Stimulated activated naive CD8-positive, alpha-beta T cell treated with anti-CD3 and anti-CD28 coated beads, Interleukin-15, amount 100 ng/mL, for 72 hours (primary cell): ENCODE measurements at regions not wholly inside any gene's neighbourhood (a gene's known extent, or its start where the extent isn't known, plus 50 kb on each side); places are given as distances from the start of the nearest gene placed in this dataset.
A peak's percentile ranks its signal among the peaks of the same experiment; 100 is the strongest.

Experiments used
- ATAC-seq: fragments of 150-1000 bp; cut with Tn5 transposase; 2 replicates; pipeline ENCODE4 v1.10.0; 2021; ENCODE audit warnings: mild to moderate bottlenecking, moderate library complexity
- DNase-seq, 2 donors: peaks; one replicate each; pipeline ENCODE4 v3.0.0; 2021 to 2022
- H3K27ac Mint-ChIP-seq, 2 donors: one replicate each; pipeline ENCODE4 v1.8.0; 2022; ENCODE audit warnings: mild to moderate bottlenecking in 2 of 2, mixed read lengths in 2 of 2, moderate library complexity in 2 of 2
- H3K27me3 Mint-ChIP-seq: one replicate; pipeline ENCODE4 v1.8.0; 2022; ENCODE audit warnings: mixed read lengths
- H3K4me1 Mint-ChIP-seq: one replicate; pipeline ENCODE4 v1.8.0; 2022; ENCODE audit warnings: mild to moderate bottlenecking, mixed read lengths
- H3K4me3 Mint-ChIP-seq, 2 donors: one replicate each; pipeline ENCODE4 v1.8.0; 2022; ENCODE audit warnings: mild to moderate bottlenecking in 2 of 2, mixed read lengths in 2 of 2, moderate library complexity in 1 of 2
- H3K9me3 Mint-ChIP-seq, 2 donors: one replicate each; pipeline ENCODE4 v1.8.0; 2022; ENCODE audit warnings: mixed read lengths in 2 of 2

GRCh38 chr11:109911488-109911887 is 181.7 kb upstream of the ZC3H12C start:
- Mint-ChIP-seq H3K4me1 (no peaks in the 10 kb centered on the region), H3K4me3 (no peak overlapping the region), H3K27me3 (peaks cover 11% of the 10 kb centered on the region), H3K27ac (no peak overlapping the region), H3K9me3 (peaks cover 0 to 7% of the 10 kb centered on the region in 2 donors)
- ATAC-seq: no peak
- DNase-seq: no peak

GRCh38 chr11:109914038-109914437 is 179.2 kb upstream of the ZC3H12C start:
- H3K27ac Mint-ChIP-seq: no peak overlapping the region
- no peak overlapping the region for H3K4me3 Mint-ChIP-seq
- DNase-seq: no peak
- no peak for ATAC-seq
- H3K4me1 Mint-ChIP-seq: no peaks in the 10 kb centered on the region
- no peaks in the 10 kb centered on the region for H3K27me3 Mint-ChIP-seq
- H3K9me3 Mint-ChIP-seq: peaks cover 0 to 12% of the 10 kb centered on the region in 2 donors

DNA sequence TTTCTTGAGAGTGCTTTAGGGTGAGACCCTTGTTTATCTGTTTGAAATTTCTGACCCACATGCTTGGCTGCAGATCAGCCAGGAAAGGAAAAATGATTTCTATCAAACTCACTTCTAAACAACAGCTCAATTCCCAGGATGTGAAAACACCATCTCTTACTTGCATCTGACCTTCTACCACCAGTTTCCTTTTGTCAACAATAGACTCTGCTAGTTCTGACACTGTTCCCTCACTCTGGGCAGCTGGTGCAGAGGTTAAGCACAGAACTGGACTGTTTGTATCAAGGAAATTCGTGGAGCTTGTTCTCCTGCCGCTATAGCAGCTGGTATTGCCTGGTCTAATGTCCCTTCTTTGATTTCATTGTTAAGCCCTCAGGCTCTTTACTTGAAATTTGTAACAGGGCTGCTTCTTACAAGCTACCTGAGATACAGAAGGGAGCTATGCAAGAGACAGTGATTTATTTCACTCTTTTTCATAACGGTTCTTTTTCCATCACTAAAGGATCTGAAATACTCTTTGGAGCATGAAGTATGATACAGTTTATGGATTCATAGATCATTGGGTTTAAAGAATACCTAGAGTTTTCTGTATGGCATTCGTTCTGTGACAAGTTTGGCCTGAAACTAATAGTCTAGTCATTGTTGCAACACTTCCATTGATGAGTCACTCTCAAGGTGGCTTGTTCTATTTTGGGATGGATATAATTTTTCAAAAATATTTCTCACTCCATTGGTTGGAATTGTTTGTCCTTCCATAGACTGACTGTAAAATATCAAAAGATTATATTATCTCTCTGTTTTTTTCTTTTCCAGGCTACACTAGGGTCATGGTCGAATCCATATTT is 178.2 kb upstream of the ZC3H12C start:
- Mint-ChIP-seq H3K27ac (no peak overlapping the region), H3K27me3 (no peaks in the 10 kb centered on the region), H3K4me3 (no peak overlapping the region), H3K9me3 (peaks cover 0 to 12% of the 10 kb centered on the region in 2 donors), H3K4me1 (no peaks in the 10 kb centered on the region)
- DNase-seq (no peak), ATAC-seq (no peak)

DNA sequence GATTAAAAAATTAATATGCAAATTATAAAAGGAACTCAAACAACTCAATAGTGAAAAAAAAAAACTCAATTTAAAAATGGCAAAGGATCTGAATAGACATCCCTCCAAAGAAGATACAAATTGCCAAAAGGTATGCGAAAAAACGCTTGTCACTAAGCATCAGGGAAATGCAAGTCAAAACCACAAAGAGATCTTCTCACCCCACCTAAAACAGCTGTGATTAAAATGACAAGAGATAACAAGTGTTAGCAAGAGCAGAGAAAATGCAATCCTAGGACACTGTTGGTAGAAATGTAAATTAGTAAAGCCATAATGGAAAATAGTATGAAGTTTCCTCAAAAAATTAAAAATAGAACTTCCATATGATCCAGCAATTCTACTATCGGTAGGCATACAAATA is 166.3 kb upstream of the ZC3H12C start:
- Mint-ChIP-seq H3K4me3 (no peak overlapping the region), H3K27ac (no peak overlapping the region), H3K27me3 (no peaks in the 10 kb centered on the region), H3K4me1 (no peaks in the 10 kb centered on the region), H3K9me3 (peaks cover 0 to 7% of the 10 kb centered on the region in 2 donors)
- ATAC-seq (no peak), DNase-seq (no peak)

GRCh38 chr11:109929308-109929707 is 163.9 kb upstream of the ZC3H12C start:
- no peak for ATAC-seq
- DNase-seq: no peak
- no peak overlapping the region for H3K27ac Mint-ChIP-seq
- no peaks in the 10 kb centered on the region for H3K27me3 Mint-ChIP-seq
- H3K4me3 Mint-ChIP-seq: no peak overlapping the region
- no peaks in the 10 kb centered on the region for H3K9me3 Mint-ChIP-seq
- H3K4me1 Mint-ChIP-seq: no peaks in the 10 kb centered on the region

DNA sequence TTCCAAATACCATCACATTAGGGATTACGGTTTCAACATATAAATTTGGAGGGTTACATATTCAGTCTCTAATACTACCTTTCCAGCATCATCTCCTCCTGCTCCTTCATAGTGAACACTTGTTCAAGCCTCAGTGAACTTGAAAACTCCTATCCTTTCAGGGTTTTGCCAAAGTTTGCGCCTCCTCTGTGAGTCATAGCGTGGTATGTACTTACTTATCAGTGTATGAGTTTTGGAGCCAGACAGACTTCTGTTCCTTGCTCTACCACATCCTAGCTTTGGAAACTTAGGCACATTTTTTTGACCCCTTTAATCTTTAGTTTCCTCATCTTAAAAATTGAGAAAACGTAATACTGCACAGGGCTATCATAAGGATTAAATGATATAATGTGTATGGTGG is 160.1 kb upstream of the ZC3H12C start:
- no peak overlapping the region for H3K4me3 Mint-ChIP-seq
- H3K27ac Mint-ChIP-seq: no peak overlapping the region
- H3K27me3 Mint-ChIP-seq: no peaks in the 10 kb centered on the region
- no peak for ATAC-seq
- H3K9me3 Mint-ChIP-seq: no peaks in the 10 kb centered on the region
- H3K4me1 Mint-ChIP-seq: no peaks in the 10 kb centered on the region
- no peak for DNase-seq

DNA sequence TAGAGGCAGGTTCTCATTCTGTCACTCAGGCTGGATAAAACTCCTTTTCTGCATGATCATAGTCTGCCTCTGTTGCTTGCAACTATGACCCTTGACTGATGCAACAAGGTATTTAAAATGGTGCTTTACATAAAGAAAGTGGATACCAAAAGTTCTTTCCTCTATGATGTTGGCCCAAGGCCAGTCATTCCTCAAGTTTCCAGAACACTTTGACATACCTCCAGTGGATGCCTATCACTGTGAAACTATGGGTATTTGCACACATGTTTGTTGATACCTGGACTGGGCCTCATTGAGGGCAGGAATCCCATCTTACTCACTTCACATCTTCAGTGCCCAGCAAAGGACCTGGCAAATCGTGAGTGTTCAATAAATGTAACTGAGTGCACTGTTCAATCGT is 159.0 kb upstream of the ZC3H12C start:
- no peaks in the 10 kb centered on the region for H3K9me3 Mint-ChIP-seq
- ATAC-seq (no peak), DNase-seq (no peak)
- no peak overlapping the region for H3K4me3 Mint-ChIP-seq
- no peaks in the 10 kb centered on the region for H3K4me1 Mint-ChIP-seq
- no peaks in the 10 kb centered on the region for H3K27me3 Mint-ChIP-seq
- H3K27ac Mint-ChIP-seq: no peak overlapping the region

DNA sequence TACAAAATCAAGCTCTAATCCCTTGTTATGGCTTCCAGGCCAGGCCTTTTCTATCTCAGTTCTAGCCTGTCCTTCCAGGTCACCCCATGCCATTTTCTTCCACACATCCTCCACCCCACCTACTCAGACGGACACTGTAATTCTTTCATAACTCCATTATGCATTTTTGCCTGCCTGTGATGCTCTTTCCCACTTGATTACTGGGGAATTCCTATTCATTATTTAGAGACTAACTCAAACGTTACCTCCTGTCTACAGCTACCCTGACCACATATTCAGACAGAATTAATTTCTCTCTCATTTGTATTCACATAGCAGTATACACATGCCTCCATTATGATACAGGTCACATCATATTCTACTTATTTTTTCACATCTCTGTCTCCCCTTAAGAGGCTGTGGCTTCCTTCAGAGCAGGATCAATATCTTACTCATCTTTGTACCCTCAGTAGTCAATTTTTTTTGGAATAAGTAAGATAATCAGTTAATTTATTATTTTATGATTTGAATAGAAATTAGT is 156.5 kb upstream of the ZC3H12C start:
- Mint-ChIP-seq H3K27ac (no peak overlapping the region), H3K27me3 (peaks cover 7% of the 10 kb centered on the region), H3K4me3 (no peak overlapping the region), H3K9me3 (no peaks in the 10 kb centered on the region), H3K4me1 (no peaks in the 10 kb centered on the region)
- no peak for DNase-seq
- no peak for ATAC-seq

DNA sequence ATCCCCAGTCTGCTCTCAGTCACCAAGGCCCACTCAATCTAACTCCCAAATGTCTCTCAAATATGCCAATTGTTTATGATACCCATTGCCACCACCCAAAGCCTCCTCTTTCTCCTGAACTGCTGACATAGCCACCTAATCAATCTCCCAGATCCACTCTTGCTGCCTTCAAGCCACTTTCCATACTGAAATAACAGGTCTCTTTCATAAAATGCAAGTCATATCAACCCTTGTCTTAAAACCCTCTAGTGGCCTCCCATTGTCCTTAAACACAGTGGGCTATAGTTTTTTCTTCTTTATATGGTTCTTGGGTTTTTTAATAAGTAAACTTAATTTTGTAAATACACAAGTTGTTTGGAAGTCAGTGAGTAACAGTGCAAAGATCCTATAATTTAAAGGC is 155.2 kb upstream of the ZC3H12C start:
- Mint-ChIP-seq H3K27ac (peak overlapping the region in 1 of 2 donors; percentile 66), H3K4me1 (no peaks in the 10 kb centered on the region), H3K27me3 (peaks cover 7% of the 10 kb centered on the region), H3K9me3 (no peaks in the 10 kb centered on the region), H3K4me3 (no peak overlapping the region)
- ATAC-seq (no peak), DNase-seq (no peak)

GRCh38 chr11:109939166-109939810 is 153.9 kb upstream of the ZC3H12C start:
- Mint-ChIP-seq H3K9me3 (no peaks in the 10 kb centered on the region), H3K27me3 (peaks cover 7% of the 10 kb centered on the region), H3K4me1 (no peaks in the 10 kb centered on the region), H3K4me3 (no peak overlapping the region), H3K27ac (no peak overlapping the region)
- DNase-seq (no peak), ATAC-seq (no peak)

- ATAC-seq (no peak), DNase-seq (no peak)
- Mint-ChIP-seq H3K4me3 (no peak overlapping the region), H3K27ac (no peak overlapping the region), H3K9me3 (no peaks in the 10 kb centered on the region), H3K27me3 (peaks cover 7% of the 10 kb centered on the region), H3K4me1 (peaks cover 2% of the 10 kb centered on the region)
Observed at GRCh38 chr11:109940816-109941215, 152.4 kb upstream of the ZC3H12C start.

GRCh38 chr11:109945626-109946321 is 147.4 kb upstream of the ZC3H12C start:
- DNase-seq: no peak
- Mint-ChIP-seq H3K27me3 (peaks cover 4% of the 10 kb centered on the region), H3K4me3 (no peak overlapping the region), H3K9me3 (no peaks in the 10 kb centered on the region), H3K4me1 (peaks cover 12% of the 10 kb centered on the region), H3K27ac (no peak overlapping the region)
- peak; percentile 15 for ATAC-seq

- ATAC-seq (peak; percentile 93), DNase-seq (peak; percentile 45 to 50)
- Mint-ChIP-seq H3K4me3 (no peak overlapping the region), H3K27me3 (no peaks in the 10 kb centered on the region), H3K9me3 (no peaks in the 10 kb centered on the region), H3K4me1 (peaks cover 12% of the 10 kb centered on the region), H3K27ac (no peak overlapping the region)
Observed at GRCh38 chr11:109946322-109946846, 146.8 kb upstream of the ZC3H12C start.

- Mint-ChIP-seq H3K4me3 (no peak overlapping the region), H3K27ac (no peak overlapping the region), H3K27me3 (peaks cover 27% of the 10 kb centered on the region), H3K4me1 (peaks cover 14% of the 10 kb centered on the region), H3K9me3 (no peaks in the 10 kb centered on the region)
- ATAC-seq (no peak), DNase-seq (no peak)
Observed at GRCh38 chr11:109954534-109954933, 138.7 kb upstream of the ZC3H12C start.

DNA sequence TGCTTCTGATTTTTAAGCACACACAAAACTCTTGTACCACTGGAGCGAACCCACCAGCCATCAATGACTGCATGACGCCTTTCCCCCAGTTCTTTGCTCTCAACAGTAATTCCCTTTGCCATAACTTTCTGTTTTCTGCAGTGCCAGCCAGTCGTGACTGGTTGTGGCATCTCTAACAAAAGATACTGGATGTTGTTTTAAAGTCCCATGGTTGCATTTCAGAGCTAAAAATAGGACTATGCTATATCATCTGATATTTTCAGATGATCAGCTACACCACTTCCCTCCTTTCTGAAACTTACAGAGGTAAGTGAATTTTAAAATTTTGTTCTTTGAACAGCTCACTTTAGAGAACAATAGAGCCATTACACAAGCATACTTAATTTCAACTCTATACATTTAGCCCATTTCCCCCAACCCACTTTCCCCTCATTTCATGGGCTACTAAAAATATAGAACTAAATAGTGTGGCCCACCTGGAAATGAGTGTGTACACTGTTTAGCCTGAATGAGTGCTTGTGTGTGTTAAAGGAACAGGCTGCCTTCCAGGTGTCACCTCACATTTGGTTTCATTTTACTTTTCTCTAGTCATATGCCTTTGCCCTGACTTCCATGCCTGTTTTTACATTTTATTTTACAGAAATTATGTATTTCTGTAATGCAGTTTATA is 136.9 kb upstream of the ZC3H12C start:
- Mint-ChIP-seq H3K27me3 (peaks cover 40% of the 10 kb centered on the region), H3K27ac (no peak overlapping the region), H3K9me3 (no peaks in the 10 kb centered on the region), H3K4me3 (no peak overlapping the region), H3K4me1 (peaks cover 14% of the 10 kb centered on the region)
- DNase-seq (no peak), ATAC-seq (no peak)
